HUES6 (cell line): ENCODE measurements at regions not wholly inside any gene's neighbourhood (a gene's known extent, or its start where the extent isn't known, plus 50 kb on each side); places are given as distances from the start of the nearest gene placed in this dataset.

Experiments
- H3K27ac ChIP-seq: 2 replicates; pipeline ENCODE4 v1.7.0; 2013; ENCODE audit warnings: low read depth, mild to moderate bottlenecking, low read length, inconsistent platforms
- H3K27me3 ChIP-seq: 2 replicates; pipeline ENCODE4 v1.6.1; 2013; ENCODE audit warnings: low read length; ENCODE audit not compliant: control insufficient read depth, insufficient read depth
- H3K36me3 ChIP-seq: 2 replicates; pipeline ENCODE4 v1.6.1; 2013; ENCODE audit warnings: low read length; ENCODE audit not compliant: control insufficient read depth, insufficient read depth
- H3K4me1 ChIP-seq: 2 replicates; pipeline ENCODE4 v1.6.1; 2013; ENCODE audit warnings: low read length; ENCODE audit not compliant: control insufficient read depth, insufficient read depth
- H3K4me3 ChIP-seq: 2 replicates; pipeline ENCODE4 v1.5.1; 2013; ENCODE audit warnings: low read depth, low read length
- H3K9ac ChIP-seq: one replicate; pipeline ENCODE4 v1.6.1; 2013; ENCODE audit warnings: mild to moderate bottlenecking, low read length
- H3K9me3 ChIP-seq: 2 replicates; pipeline ENCODE4 v1.6.1; 2013; ENCODE audit warnings: low read depth, low read length; ENCODE audit not compliant: control insufficient read depth, insufficient read depth

- no peaks in the 10 kb centered on the region; the same call in 1 of the 2 replicates for H3K27me3 ChIP-seq
- no peak overlapping the region for H3K9ac ChIP-seq
- H3K27ac ChIP-seq, result no peak overlapping the region
- H3K4me1 ChIP-seq, result no peaks in the 10 kb centered on the region
- no peaks in the 10 kb centered on the region for H3K36me3 ChIP-seq
- H3K9me3 ChIP-seq, result no peaks in the 10 kb centered on the region
- H3K4me3 ChIP-seq, result no peak overlapping the region
These were observed 88.1 kb upstream of the PLPP4 start for GRCh38 chr10:120368927-120369326.

GRCh38 chr10:120369856-120370276 lies 87.2 kb upstream of the PLPP4 start:
- H3K36me3 ChIP-seq, result no peaks in the 10 kb centered on the region

GRCh38 chr10:120371856-120372255 lies 85.2 kb upstream of the PLPP4 start:
- H3K4me1 ChIP-seq, result no peaks in the 10 kb centered on the region
- H3K27me3 ChIP-seq, result no peaks in the 10 kb centered on the region; the same call in 1 of the 2 replicates
- no peaks in the 10 kb centered on the region for H3K9me3 ChIP-seq
- H3K27ac ChIP-seq, result no peak overlapping the region
- no peak overlapping the region for H3K9ac ChIP-seq
- no peak overlapping the region for H3K4me3 ChIP-seq
- no peaks in the 10 kb centered on the region for H3K36me3 ChIP-seq

More at GRCh38 chr10:120369856-120370276, 87.2 kb upstream of the PLPP4 start:
- Histone ChIP-seq H3K9me3 (no peaks in the 10 kb centered on the region), H3K27me3 (no peaks in the 10 kb centered on the region; the same call in 1 of the 2 replicates), H3K4me3 (no peak overlapping the region), H3K27ac (no peak overlapping the region), H3K4me1 (no peaks in the 10 kb centered on the region), H3K9ac (no peak overlapping the region)

GRCh38 chr10:120372917-120373316 lies 84.1 kb upstream of the PLPP4 start:
- H3K4me1 ChIP-seq, result no peaks in the 10 kb centered on the region
- H3K9ac ChIP-seq, result no peak overlapping the region
- no peaks in the 10 kb centered on the region for H3K36me3 ChIP-seq
- H3K27ac ChIP-seq, result no peak overlapping the region
- H3K9me3 ChIP-seq, result no peaks in the 10 kb centered on the region
- no peaks in the 10 kb centered on the region; the same call in 1 of the 2 replicates for H3K27me3 ChIP-seq
- H3K4me3 ChIP-seq, result no peak overlapping the region

- no peaks in the 10 kb centered on the region for H3K36me3 ChIP-seq
- H3K27me3 ChIP-seq, result no peaks in the 10 kb centered on the region
- H3K9me3 ChIP-seq, result peaks cover 7% of the 10 kb centered on the region; the same call in 1 of the 2 replicates
- no peak overlapping the region for H3K27ac ChIP-seq
- H3K9ac ChIP-seq, result no peak overlapping the region
- no peak overlapping the region for H3K4me3 ChIP-seq
- no peaks in the 10 kb centered on the region for H3K4me1 ChIP-seq
These were observed 81.4 kb upstream of the PLPP4 start for GRCh38 chr10:120375666-120376065.

GRCh38 chr10:120381931-120382330 lies 75.1 kb upstream of the PLPP4 start:
- no peaks in the 10 kb centered on the region for H3K36me3 ChIP-seq
- no peak overlapping the region for H3K27ac ChIP-seq
- H3K4me3 ChIP-seq, result no peak overlapping the region
- no peaks in the 10 kb centered on the region for H3K27me3 ChIP-seq
- H3K9ac ChIP-seq, result no peak overlapping the region
- no peaks in the 10 kb centered on the region for H3K4me1 ChIP-seq
- peaks cover 9% of the 10 kb centered on the region; the same call in 1 of the 2 replicates for H3K9me3 ChIP-seq

GRCh38 chr10:120382360-120382759 lies 74.7 kb upstream of the PLPP4 start:
- Histone ChIP-seq H3K27ac (no peak overlapping the region), H3K9me3 (peaks cover 9% of the 10 kb centered on the region; the same call in 1 of the 2 replicates), H3K4me1 (no peaks in the 10 kb centered on the region), H3K9ac (no peak overlapping the region), H3K27me3 (no peaks in the 10 kb centered on the region), H3K4me3 (no peak overlapping the region), H3K36me3 (no peaks in the 10 kb centered on the region)

- H3K36me3 ChIP-seq, result no peaks in the 10 kb centered on the region
- H3K4me3 ChIP-seq, result no peak overlapping the region
- H3K9me3 ChIP-seq, result no peaks in the 10 kb centered on the region
- H3K27ac ChIP-seq, result no peak overlapping the region
- no peak overlapping the region for H3K9ac ChIP-seq
- no peaks in the 10 kb centered on the region for H3K27me3 ChIP-seq
- no peaks in the 10 kb centered on the region for H3K4me1 ChIP-seq
These were observed 71.0 kb upstream of the PLPP4 start for GRCh38 chr10:120385992-120386391.

- no peaks in the 10 kb centered on the region for H3K9me3 ChIP-seq
- H3K9ac ChIP-seq, result no peak overlapping the region
- no peaks in the 10 kb centered on the region for H3K36me3 ChIP-seq
- H3K27me3 ChIP-seq, result no peaks in the 10 kb centered on the region
- no peak overlapping the region for H3K4me3 ChIP-seq
- no peaks in the 10 kb centered on the region for H3K4me1 ChIP-seq
- H3K27ac ChIP-seq, result no peak overlapping the region
These were observed 70.1 kb upstream of the PLPP4 start for GRCh38 chr10:120386896-120387295.

GRCh38 chr10:120387326-120387725 lies 69.7 kb upstream of the PLPP4 start:
- H3K9ac ChIP-seq, result no peak overlapping the region

GRCh38 chr10:120392245-120392644 lies 64.8 kb upstream of the PLPP4 start:
- Histone ChIP-seq H3K9me3 (no peaks in the 10 kb centered on the region), H3K27ac (no peak overlapping the region), H3K4me3 (no peak overlapping the region), H3K27me3 (no peaks in the 10 kb centered on the region), H3K9ac (no peak overlapping the region), H3K36me3 (no peaks in the 10 kb centered on the region), H3K4me1 (no peaks in the 10 kb centered on the region)

More at GRCh38 chr10:120387326-120387725, 69.7 kb upstream of the PLPP4 start:
- Histone ChIP-seq H3K36me3 (no peaks in the 10 kb centered on the region), H3K9me3 (no peaks in the 10 kb centered on the region), H3K27ac (no peak overlapping the region), H3K27me3 (no peaks in the 10 kb centered on the region), H3K4me3 (no peak overlapping the region), H3K4me1 (no peaks in the 10 kb centered on the region)

- H3K36me3 ChIP-seq, result no peaks in the 10 kb centered on the region
- H3K4me1 ChIP-seq, result no peaks in the 10 kb centered on the region
- H3K4me3 ChIP-seq, result no peak overlapping the region
- H3K27ac ChIP-seq, result no peak overlapping the region
- no peak overlapping the region for H3K9ac ChIP-seq
- no peaks in the 10 kb centered on the region for H3K27me3 ChIP-seq
- no peaks in the 10 kb centered on the region for H3K9me3 ChIP-seq
These were observed 64.4 kb upstream of the PLPP4 start for GRCh38 chr10:120392671-120393079.
